H9 (cell line): ENCODE measurements at regions not wholly inside any gene's neighbourhood (a gene's known extent, or its start where the extent isn't known, plus 50 kb on each side); places are given as distances from the start of the nearest gene placed in this dataset.

Source experiments
- DNase-seq: peaks from one replicate; pipeline ENCODE4 v3.0.0-alpha.2; 2017
- H2AFZ ChIP-seq: one replicate; pipeline ENCODE4 v1.6.1; 2013; ENCODE audit warnings: mild to moderate bottlenecking, low read length, control low read depth, moderate library complexity
- H2AK5ac ChIP-seq: 2 replicates; pipeline ENCODE4 v1.6.1; 2013; ENCODE audit warnings: low read length, control low read depth, mixed read lengths; ENCODE audit not compliant: insufficient read length
- H2BK120ac ChIP-seq: one replicate; pipeline ENCODE4 v1.6.1; 2013; ENCODE audit warnings: low read depth, mild to moderate bottlenecking, low read length, control low read depth, inconsistent platforms; ENCODE audit not compliant: poor library complexity, severe bottlenecking
- H2BK12ac ChIP-seq: 2 replicates; pipeline ENCODE4 v1.6.1; 2013; ENCODE audit warnings: low read length, control low read depth, mixed read lengths, low read depth; ENCODE audit not compliant: insufficient read length
- H2BK15ac ChIP-seq: 2 replicates; pipeline ENCODE4 v1.6.1; 2013; ENCODE audit warnings: low read depth, low read length, control low read depth
- H2BK20ac ChIP-seq: one replicate; pipeline ENCODE4 v1.6.1; 2013; ENCODE audit warnings: low read depth, mild to moderate bottlenecking, low read length, control low read depth, inconsistent platforms; ENCODE audit not compliant: poor library complexity, severe bottlenecking
- H2BK5ac ChIP-seq: 2 replicates; pipeline ENCODE4 v1.6.1; 2013; ENCODE audit warnings: low read length, control low read depth, mixed read lengths; ENCODE audit not compliant: insufficient read length
- H3K14ac ChIP-seq: 2 replicates; pipeline ENCODE4 v1.6.1; 2013; ENCODE audit warnings: low read length, control low read depth; ENCODE audit not compliant: insufficient read depth
- H3K18ac ChIP-seq: 2 replicates; pipeline ENCODE4 v1.6.1; 2013; ENCODE audit warnings: low read depth, mild to moderate bottlenecking, mixed read lengths, low read length, control low read depth; ENCODE audit not compliant: insufficient read length
- H3K23ac ChIP-seq: 2 replicates; pipeline ENCODE4 v1.6.1; 2013; ENCODE audit warnings: low read length, control low read depth, mixed read lengths, low read depth; ENCODE audit not compliant: insufficient read length
- H3K23me2 ChIP-seq: 2 replicates; pipeline ENCODE4 v1.6.1; 2013; ENCODE audit warnings: low read depth, mild to moderate bottlenecking, mixed read lengths, low read length, control low read depth; ENCODE audit not compliant: insufficient read length, poor library complexity, severe bottlenecking
- H3K27ac ChIP-seq: 2 replicates; pipeline ENCODE4 v1.5.1; 2013; ENCODE audit warnings: low read length, control low read depth, mixed read lengths, low read depth; ENCODE audit not compliant: insufficient read length
- H3K27me3 ChIP-seq: 2 replicates; pipeline ENCODE4 v1.6.1; 2013; ENCODE audit warnings: low read length, control low read depth, inconsistent platforms; ENCODE audit not compliant: insufficient read depth
- H3K4ac ChIP-seq: 2 replicates; pipeline ENCODE4 v1.6.1; 2013; ENCODE audit warnings: low read depth, mild to moderate bottlenecking, control low read depth, inconsistent platforms, low read length, moderate library complexity
- H3K4me1 ChIP-seq: 2 replicates; pipeline ENCODE4 v1.6.1; 2013; ENCODE audit warnings: low read length, control low read depth, inconsistent platforms; ENCODE audit not compliant: insufficient read depth
- H3K4me2 ChIP-seq: 2 replicates; pipeline ENCODE4 v1.6.1; 2013; ENCODE audit warnings: low read length, control low read depth, mixed read lengths; ENCODE audit not compliant: insufficient read length, insufficient read depth
- H3K56ac ChIP-seq: 2 replicates; pipeline ENCODE4 v1.6.1; 2013; ENCODE audit warnings: low read depth, mild to moderate bottlenecking, mixed read lengths, low read length, control low read depth; ENCODE audit not compliant: insufficient read length
- H3K79me1 ChIP-seq: 2 replicates; pipeline ENCODE4 v1.6.1; 2013; ENCODE audit warnings: low read depth, mild to moderate bottlenecking, moderate library complexity, low read length, control low read depth, inconsistent platforms; ENCODE audit not compliant: insufficient read depth, poor library complexity, severe bottlenecking
- H3K79me2 ChIP-seq: 2 replicates; pipeline ENCODE4 v1.6.1; 2013; ENCODE audit warnings: low read length, control low read depth, inconsistent platforms; ENCODE audit not compliant: insufficient read depth
- H3K9ac ChIP-seq: 2 replicates; pipeline ENCODE4 v1.6.1; 2013; ENCODE audit warnings: low read length, control low read depth, mixed read lengths; ENCODE audit not compliant: insufficient read length; ENCODE audit errors: extremely low read depth
- H3K9me3 ChIP-seq: one replicate; pipeline ENCODE4 v1.6.1; 2013; ENCODE audit warnings: low read depth, low read length, inconsistent platforms; ENCODE audit not compliant: control insufficient read depth
- H3T11ph ChIP-seq: one replicate; pipeline ENCODE4 v1.6.1; 2013; ENCODE audit warnings: mild to moderate bottlenecking, low read length, control low read depth, inconsistent platforms
- H4K20me1 ChIP-seq: one replicate; pipeline ENCODE4 v1.6.1; 2013; ENCODE audit not compliant: control insufficient read depth, insufficient read length, insufficient read depth
- H4K5ac ChIP-seq: 2 replicates; pipeline ENCODE4 v1.6.1; 2013; ENCODE audit warnings: low read depth, mild to moderate bottlenecking, mixed read lengths, low read length, control low read depth; ENCODE audit not compliant: insufficient read length
- H4K8ac ChIP-seq: replicated peaks from 2 replicates; pipeline ENCODE4 v1.6.1; 2013; ENCODE audit warnings: low read length, control low read depth, mixed read lengths, low read depth; ENCODE audit not compliant: insufficient read length
- H4K91ac ChIP-seq: 2 replicates; pipeline ENCODE4 v1.6.1; 2013; ENCODE audit warnings: low read depth, mild to moderate bottlenecking, moderate library complexity, mixed read lengths, low read length, control low read depth; ENCODE audit not compliant: insufficient read length
- H3K27ac Mint-ChIP-seq, 3 experiments: 2 replicates in 2 of 3; 3 replicates in 1 of 3; pipeline ENCODE4 v1.8.0; 2020 to 2021; ENCODE audit warnings: mixed read lengths in 3 of 3, mild to moderate bottlenecking in 1 of 3, moderate library complexity in 1 of 3
- H3K27me3 Mint-ChIP-seq: 2 replicates; pipeline ENCODE4 v1.8.0; 2021; ENCODE audit warnings: low read depth, mild to moderate bottlenecking, moderate library complexity, mixed read lengths
- H3K36me3 Mint-ChIP-seq, 3 experiments: 2 replicates in 2 of 3; 3 replicates in 1 of 3; pipeline ENCODE4 v1.8.0; 2020 to 2021; ENCODE audit warnings: low read depth in 3 of 3, mixed read lengths in 3 of 3; ENCODE audit not compliant: insufficient read depth in 1 of 3
- H3K4me1 Mint-ChIP-seq, 2 experiments: 2 replicates each; pipeline ENCODE4 v1.8.0; 2020; ENCODE audit warnings: mixed read lengths in 2 of 2
- H3K4me3 Mint-ChIP-seq, 2 experiments: 2 replicates in 1 of 2; 3 replicates in 1 of 2; pipeline ENCODE4 v1.8.0; 2020 to 2021; ENCODE audit warnings: mild to moderate bottlenecking in 2 of 2, mixed read lengths in 2 of 2, moderate library complexity in 1 of 2
- H3K9me3 Mint-ChIP-seq, 2 experiments: 2 replicates in 1 of 2; 3 replicates in 1 of 2; pipeline ENCODE4 v1.8.0; 2020; ENCODE audit warnings: mild to moderate bottlenecking in 2 of 2, mixed read lengths in 2 of 2, moderate library complexity in 1 of 2
- WGBS: extraction: QIAGEN DNeasy Blood & Tissue Kit; methylation state at CpG from one replicate; pipeline ENCODE4 v1.1.7; 2013; ENCODE audit warnings: missing lambda C conversion rate, low lambda C conversion rate, mixed read lengths; ENCODE audit not compliant: insufficient read length; ENCODE audit errors: extremely low coverage; 5-methylcytosine and 5-hydroxymethylcytosine counted together
- TF ChIP-seq, protein P1 (sequence below): fragments of 200-600 bp; sonication (generic); conservative IDR thresholded peaks from 3 replicates; pipeline ENCODE4 v1.8.0; 2021; ENCODE audit warnings: antibody characterized with exemption, mild to moderate bottlenecking

DNA sequence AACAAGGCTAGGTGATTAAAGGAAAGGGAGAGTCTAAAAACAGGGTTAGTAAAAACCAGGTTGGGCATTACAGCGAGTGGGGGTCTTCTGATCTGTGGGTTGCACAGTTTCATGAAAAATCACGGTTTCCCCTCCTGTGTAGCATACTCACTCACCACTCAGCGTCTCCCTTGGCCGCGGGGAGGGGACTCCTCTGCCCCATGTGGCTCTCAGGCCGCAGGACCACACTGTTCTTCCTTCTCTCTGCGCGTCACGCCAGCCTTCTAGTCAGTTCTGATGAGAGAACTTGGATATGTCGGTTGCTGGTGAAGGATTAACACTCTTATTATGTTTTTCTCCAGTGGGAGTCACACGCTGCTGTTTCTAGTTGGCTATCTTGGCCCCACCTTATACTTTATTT is 254.6 kb upstream of the LRRC7 start:
- Histone ChIP-seq H4K91ac (no peak overlapping the region), H2AFZ (no peak overlapping the region), H3K23me2 (no peaks in the 10 kb centered on the region), H3K27ac (no peak overlapping the region), H2AK5ac (no peak overlapping the region), H3K4me1 (no peaks in the 10 kb centered on the region), H3K4me2 (no peak overlapping the region), H2BK5ac (no peak overlapping the region), H3K79me2 (no peaks in the 10 kb centered on the region), H3K4ac (no peak overlapping the region), H2BK20ac (no peak overlapping the region), H4K8ac (no peak overlapping the region), H3K56ac (no peak overlapping the region), H3K23ac (no peak overlapping the region), H2BK12ac (no peak overlapping the region), H3K9ac (no peak overlapping the region), H3K18ac (no peak overlapping the region), H4K5ac (no peak overlapping the region), H3K9me3 (no peaks in the 10 kb centered on the region), H3K27me3 (no peaks in the 10 kb centered on the region), H3K79me1 (no peaks in the 10 kb centered on the region), H3T11ph (no peak overlapping the region), H3K14ac (no peak overlapping the region), H2BK15ac (no peak overlapping the region), H4K20me1 (no peaks in the 10 kb centered on the region), H2BK120ac (no peak overlapping the region)
- TF ChIP-seq, protein P1, sequence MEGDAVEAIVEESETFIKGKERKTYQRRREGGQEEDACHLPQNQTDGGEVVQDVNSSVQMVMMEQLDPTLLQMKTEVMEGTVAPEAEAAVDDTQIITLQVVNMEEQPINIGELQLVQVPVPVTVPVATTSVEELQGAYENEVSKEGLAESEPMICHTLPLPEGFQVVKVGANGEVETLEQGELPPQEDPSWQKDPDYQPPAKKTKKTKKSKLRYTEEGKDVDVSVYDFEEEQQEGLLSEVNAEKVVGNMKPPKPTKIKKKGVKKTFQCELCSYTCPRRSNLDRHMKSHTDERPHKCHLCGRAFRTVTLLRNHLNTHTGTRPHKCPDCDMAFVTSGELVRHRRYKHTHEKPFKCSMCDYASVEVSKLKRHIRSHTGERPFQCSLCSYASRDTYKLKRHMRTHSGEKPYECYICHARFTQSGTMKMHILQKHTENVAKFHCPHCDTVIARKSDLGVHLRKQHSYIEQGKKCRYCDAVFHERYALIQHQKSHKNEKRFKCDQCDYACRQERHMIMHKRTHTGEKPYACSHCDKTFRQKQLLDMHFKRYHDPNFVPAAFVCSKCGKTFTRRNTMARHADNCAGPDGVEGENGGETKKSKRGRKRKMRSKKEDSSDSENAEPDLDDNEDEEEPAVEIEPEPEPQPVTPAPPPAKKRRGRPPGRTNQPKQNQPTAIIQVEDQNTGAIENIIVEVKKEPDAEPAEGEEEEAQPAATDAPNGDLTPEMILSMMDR: no peak
- H3K36me3 Mint-ChIP-seq: no peaks in the 10 kb centered on the region
- no peaks in the 10 kb centered on the region for H3K9me3 Mint-ChIP-seq
- WGBS: no CpG with 5 or more reads among the region's 11 CpGs
- no peak overlapping the region for H3K4me3 Mint-ChIP-seq
- H3K4me1 Mint-ChIP-seq: peaks cover 10% of the 10 kb centered on the region in 2 experiments
- H3K27ac Mint-ChIP-seq: no peak overlapping the region
- no peak for DNase-seq
- peaks cover 2% of the 10 kb centered on the region for H3K27me3 Mint-ChIP-seq
